HG02610 (cell line): ENCODE measurements at regions not wholly inside any gene's neighbourhood (a gene's known extent, or its start where the extent isn't known, plus 50 kb on each side); places are given as distances from the start of the nearest gene placed in this dataset.

ENCODE experiments used
- ATAC-seq: cut with Tn5 transposase; IDR thresholded peaks from one replicate; pipeline ENCODE4 v1.9.1; 2021; ENCODE audit warnings: mild to moderate bottlenecking, moderate library complexity; ENCODE audit not compliant: unreplicated experiment

- no peak for ATAC-seq
Observed at GRCh38 chr2:155431004-155431507, 732.6 kb downstream of the KCNJ3 start.

- no peak for ATAC-seq
Observed at GRCh38 chr2:155427470-155427869, 729.0 kb downstream of the KCNJ3 start.

- no peak for ATAC-seq
Observed at GRCh38 chr2:155424518-155424917, 726.0 kb downstream of the KCNJ3 start.

GRCh38 chr2:155418753-155419152, 720.3 kb downstream of the KCNJ3 start:
- no peak for ATAC-seq

- ATAC-seq, result peak; percentile 89
Observed at GRCh38 chr2:155412598-155412997, 714.1 kb downstream of the KCNJ3 start.

GRCh38 chr2:155404433-155405002, 706.0 kb downstream of the KCNJ3 start:
- ATAC-seq, result no peak

- ATAC-seq, result no peak
Observed at GRCh38 chr2:155393406-155393805, 694.9 kb downstream of the KCNJ3 start.

GRCh38 chr2:155391613-155392130, 693.2 kb downstream of the KCNJ3 start:
- no peak for ATAC-seq

GRCh38 chr2:155389224-155389623, 690.7 kb downstream of the KCNJ3 start:
- ATAC-seq, result no peak

GRCh38 chr2:155384555-155385123, 686.1 kb downstream of the KCNJ3 start:
- ATAC-seq, result no peak

- ATAC-seq, result no peak
Observed at GRCh38 chr2:155382776-155383175, 684.3 kb downstream of the KCNJ3 start.

GRCh38 chr2:155381436-155381835, 682.9 kb downstream of the KCNJ3 start:
- ATAC-seq, result no peak

- no peak for ATAC-seq
Observed at GRCh38 chr2:155379494-155379893, 681.0 kb downstream of the KCNJ3 start.

GRCh38 chr2:155377931-155378444, 679.5 kb downstream of the KCNJ3 start:
- peak; percentile 55 for ATAC-seq

GRCh38 chr2:155377266-155377680, 678.8 kb downstream of the KCNJ3 start:
- no peak for ATAC-seq

- no peak for ATAC-seq
Observed at GRCh38 chr2:155372969-155373368, 674.5 kb downstream of the KCNJ3 start.

- ATAC-seq, result peak; percentile 40
Observed at GRCh38 chr2:155368934-155369333, 670.4 kb downstream of the KCNJ3 start.

GRCh38 chr2:155364766-155365165, 666.3 kb downstream of the KCNJ3 start:
- no peak for ATAC-seq

GRCh38 chr2:155363349-155363888, 664.9 kb downstream of the KCNJ3 start:
- no peak for ATAC-seq

GRCh38 chr2:155357172-155357571, 658.7 kb downstream of the KCNJ3 start:
- no peak for ATAC-seq

- no peak for ATAC-seq
Observed at GRCh38 chr2:155356250-155356649, 657.8 kb downstream of the KCNJ3 start.
